HG03571 (cell line): ENCODE measurements at regions not wholly inside any gene's neighbourhood (a gene's known extent, or its start where the extent isn't known, plus 50 kb on each side); places are given as distances from the start of the nearest gene placed in this dataset.
A peak's percentile ranks its signal among the peaks of the same experiment; 100 is the strongest.

Source experiments
- ATAC-seq: cut with Tn5 transposase; IDR thresholded peaks from one replicate; pipeline ENCODE4 v1.9.1; 2021; ENCODE audit not compliant: unreplicated experiment

- no peak for ATAC-seq
Observed at GRCh38 chr13:84263354-84264069, 381.2 kb upstream of the SLITRK1 start.

- no peak for ATAC-seq
Observed at GRCh38 chr13:84255226-84255797, 373.0 kb upstream of the SLITRK1 start.

- ATAC-seq = no peak
Observed at GRCh38 chr13:84249463-84249862, 367.2 kb upstream of the SLITRK1 start.

- ATAC-seq = no peak
Observed at GRCh38 chr13:84243340-84243739, 361.1 kb upstream of the SLITRK1 start.

- ATAC-seq = no peak
Observed at GRCh38 chr13:84239032-84239431, 356.8 kb upstream of the SLITRK1 start.

- no peak for ATAC-seq
Observed at GRCh38 chr13:84238381-84238780, 356.1 kb upstream of the SLITRK1 start.

- no peak for ATAC-seq
Observed at GRCh38 chr13:84237143-84237542, 354.9 kb upstream of the SLITRK1 start.

- ATAC-seq = no peak
Observed at GRCh38 chr13:84234416-84234815, 352.1 kb upstream of the SLITRK1 start.

GRCh38 chr13:84230568-84230967, 348.3 kb upstream of the SLITRK1 start:
- no peak for ATAC-seq

- ATAC-seq = no peak
Observed at GRCh38 chr13:84211048-84211447, 328.8 kb upstream of the SLITRK1 start.

- ATAC-seq = no peak
Observed at GRCh38 chr13:84208246-84208910, 326.1 kb upstream of the SLITRK1 start.

GRCh38 chr13:84207509-84207908, 325.2 kb upstream of the SLITRK1 start:
- no peak for ATAC-seq

- ATAC-seq = no peak
Observed at GRCh38 chr13:84200971-84201370, 318.7 kb upstream of the SLITRK1 start.

GRCh38 chr13:84192125-84192524, 309.9 kb upstream of the SLITRK1 start:
- ATAC-seq = no peak

GRCh38 chr13:84191139-84191538, 308.9 kb upstream of the SLITRK1 start:
- ATAC-seq = no peak

GRCh38 chr13:84187626-84188025, 305.4 kb upstream of the SLITRK1 start:
- no peak for ATAC-seq

- ATAC-seq = no peak
Observed at GRCh38 chr13:84139561-84140158, 257.4 kb upstream of the SLITRK1 start.

GRCh38 chr13:84137292-84137691, 255.0 kb upstream of the SLITRK1 start:
- ATAC-seq = peak; percentile 100

GRCh38 chr13:84136582-84136981, 254.3 kb upstream of the SLITRK1 start:
- ATAC-seq = peak; percentile 6

- no peak for ATAC-seq
Observed at GRCh38 chr13:84132491-84132890, 250.2 kb upstream of the SLITRK1 start.

GRCh38 chr13:84131249-84131648, 249.0 kb upstream of the SLITRK1 start:
- no peak for ATAC-seq
